HFFc6 (cell line): ENCODE measurements at regions not wholly inside any gene's neighbourhood (a gene's known extent, or its start where the extent isn't known, plus 50 kb on each side); places are given as distances from the start of the nearest gene placed in this dataset.
A peak's percentile ranks its signal among the peaks of the same experiment; 100 is the strongest.

Source experiments
- DNase-seq: peaks from one replicate; pipeline ENCODE4 v3.0.0-alpha.2; 2018
- H3K27ac Mint-ChIP-seq: 2 replicates; pipeline ENCODE4 v1.8.0; 2020; ENCODE audit warnings: mild to moderate bottlenecking, mixed read lengths
- H3K27me3 Mint-ChIP-seq: 2 replicates; pipeline ENCODE4 v1.8.0; 2021; ENCODE audit warnings: mild to moderate bottlenecking, moderate library complexity, mixed read lengths; ENCODE audit not compliant: insufficient read depth
- H3K36me3 Mint-ChIP-seq: 2 replicates; pipeline ENCODE4 v1.8.0; 2021; ENCODE audit warnings: low read depth, mixed read lengths
- H3K4me1 Mint-ChIP-seq: 2 replicates; pipeline ENCODE4 v1.8.0; 2020; ENCODE audit warnings: low read depth, mixed read lengths
- H3K4me3 Mint-ChIP-seq: 2 replicates; pipeline ENCODE4 v1.8.0; 2020; ENCODE audit warnings: mild to moderate bottlenecking, moderate library complexity, mixed read lengths
- H3K9me3 Mint-ChIP-seq: 2 replicates; pipeline ENCODE4 v1.8.0; 2020; ENCODE audit warnings: mild to moderate bottlenecking, mixed read lengths
- TF ChIP-seq, protein P1 (sequence below): fragments of 200-600 bp; sonication (generic); IDR thresholded peaks from 2 replicates; pipeline ENCODE4 v1.5.0; 2021; ENCODE audit warnings: antibody characterized with exemption, mild to moderate bottlenecking

DNA sequence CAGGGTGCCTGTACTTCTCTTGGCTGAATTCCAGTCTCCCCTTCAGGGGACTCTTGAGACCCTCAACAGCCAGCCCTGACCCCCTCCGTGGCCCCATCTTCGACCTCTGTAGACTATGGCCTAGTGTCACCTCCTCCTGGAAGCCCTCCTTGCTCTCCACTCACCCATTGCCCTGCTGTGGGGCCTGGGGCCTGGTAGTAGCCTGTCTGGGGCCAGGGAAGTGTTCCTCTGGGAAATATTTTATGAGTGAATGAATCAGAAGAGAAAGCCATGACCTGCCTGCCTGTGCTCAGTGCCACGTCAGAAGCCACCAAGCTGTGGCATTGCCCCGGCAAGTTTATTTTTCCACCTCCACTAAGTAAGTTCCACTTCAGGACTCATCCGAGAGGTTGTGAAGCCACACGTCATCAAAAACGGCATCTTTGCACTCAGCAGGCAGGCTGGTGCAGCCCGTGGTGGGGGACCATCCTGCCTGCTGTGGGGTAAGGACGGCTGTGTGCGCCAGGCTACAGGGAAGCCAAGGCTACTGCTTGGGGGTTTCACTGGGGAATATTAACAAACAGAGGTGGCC, 59.6 kb upstream of the PPARA start:
- Mint-ChIP-seq H3K27ac (peak overlapping the region; percentile 96), H3K27me3 (peaks cover 45% of the 10 kb centered on the region), H3K9me3 (no peaks in the 10 kb centered on the region), H3K4me3 (peak overlapping the region; percentile 63), H3K36me3 (peaks cover 49% of the 10 kb centered on the region), H3K4me1 (peaks cover 76% of the 10 kb centered on the region)
- DNase-seq = peak; percentile 50
- TF ChIP-seq, protein P1, sequence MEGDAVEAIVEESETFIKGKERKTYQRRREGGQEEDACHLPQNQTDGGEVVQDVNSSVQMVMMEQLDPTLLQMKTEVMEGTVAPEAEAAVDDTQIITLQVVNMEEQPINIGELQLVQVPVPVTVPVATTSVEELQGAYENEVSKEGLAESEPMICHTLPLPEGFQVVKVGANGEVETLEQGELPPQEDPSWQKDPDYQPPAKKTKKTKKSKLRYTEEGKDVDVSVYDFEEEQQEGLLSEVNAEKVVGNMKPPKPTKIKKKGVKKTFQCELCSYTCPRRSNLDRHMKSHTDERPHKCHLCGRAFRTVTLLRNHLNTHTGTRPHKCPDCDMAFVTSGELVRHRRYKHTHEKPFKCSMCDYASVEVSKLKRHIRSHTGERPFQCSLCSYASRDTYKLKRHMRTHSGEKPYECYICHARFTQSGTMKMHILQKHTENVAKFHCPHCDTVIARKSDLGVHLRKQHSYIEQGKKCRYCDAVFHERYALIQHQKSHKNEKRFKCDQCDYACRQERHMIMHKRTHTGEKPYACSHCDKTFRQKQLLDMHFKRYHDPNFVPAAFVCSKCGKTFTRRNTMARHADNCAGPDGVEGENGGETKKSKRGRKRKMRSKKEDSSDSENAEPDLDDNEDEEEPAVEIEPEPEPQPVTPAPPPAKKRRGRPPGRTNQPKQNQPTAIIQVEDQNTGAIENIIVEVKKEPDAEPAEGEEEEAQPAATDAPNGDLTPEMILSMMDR = no peak

DNA sequence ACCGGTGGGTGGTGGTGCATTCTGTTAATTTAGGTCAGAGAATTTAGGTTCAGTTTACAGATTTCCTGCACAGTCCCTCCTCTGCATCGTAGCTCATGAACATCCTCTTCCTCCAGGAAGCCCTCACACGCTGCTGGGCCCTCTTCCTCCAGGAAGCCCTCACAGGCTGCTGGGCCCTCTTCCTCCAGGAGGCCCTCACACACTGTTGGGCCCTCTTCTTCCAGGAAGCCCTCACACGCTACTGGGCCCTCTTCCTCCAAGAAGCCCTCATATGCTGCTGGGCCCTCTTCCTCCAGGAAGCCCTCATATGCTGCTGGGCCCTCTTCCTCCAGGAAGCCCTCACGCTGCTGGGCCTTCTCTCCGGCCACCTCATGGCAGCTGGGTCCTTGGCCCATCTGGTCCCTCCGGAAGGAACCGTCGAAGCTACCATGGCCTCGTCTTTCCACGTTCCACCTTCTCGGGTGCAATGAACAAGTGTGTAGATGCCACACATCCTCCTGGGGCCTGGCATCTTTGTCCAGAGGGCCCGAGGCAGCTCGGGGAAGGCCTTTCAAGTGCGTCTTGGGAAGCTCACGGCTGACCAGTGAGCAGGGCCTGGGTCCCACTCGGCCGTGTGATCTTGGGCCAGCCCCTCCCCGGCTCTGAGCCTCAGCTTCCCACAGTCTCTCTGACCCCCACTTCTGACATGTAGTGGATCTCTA, 58.9 kb upstream of the PPARA start:
- DNase-seq = no peak
- peak overlapping the region; percentile 96 for H3K27ac Mint-ChIP-seq
- peaks cover 69% of the 10 kb centered on the region for H3K4me1 Mint-ChIP-seq
- H3K36me3 Mint-ChIP-seq = peaks cover 45% of the 10 kb centered on the region
- H3K4me3 Mint-ChIP-seq = peak overlapping the region; percentile 63; the same call in 1 of the 2 replicates
- H3K9me3 Mint-ChIP-seq = no peaks in the 10 kb centered on the region
- TF ChIP-seq, protein P1 = no peak
- peaks cover 41% of the 10 kb centered on the region for H3K27me3 Mint-ChIP-seq

DNA sequence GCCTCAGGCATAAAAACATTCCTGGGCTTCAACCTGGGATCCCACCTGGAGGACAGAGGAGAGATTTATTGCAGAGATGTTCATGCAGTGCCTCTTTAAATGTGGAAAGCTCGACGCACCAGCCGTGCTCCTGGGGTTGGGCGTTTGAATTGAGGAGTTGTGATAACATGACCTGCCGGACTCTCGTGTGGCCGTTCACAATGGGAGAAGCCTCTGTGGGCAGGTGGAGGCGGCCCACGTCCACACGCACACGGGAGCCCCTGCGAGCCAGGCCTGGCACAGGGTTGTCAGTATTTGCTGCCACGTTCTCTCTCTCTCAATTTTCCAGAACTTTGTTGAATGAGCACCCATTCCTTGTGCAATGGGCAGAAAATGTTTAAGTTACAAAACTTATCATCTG, 58.3 kb upstream of the PPARA start:
- peaks cover 63% of the 10 kb centered on the region for H3K4me1 Mint-ChIP-seq
- TF ChIP-seq, protein P1 = no peak
- H3K4me3 Mint-ChIP-seq = no peak overlapping the region
- H3K36me3 Mint-ChIP-seq = peaks cover 39% of the 10 kb centered on the region
- no peaks in the 10 kb centered on the region for H3K9me3 Mint-ChIP-seq
- no peak for DNase-seq
- peak overlapping the region; percentile 96 for H3K27ac Mint-ChIP-seq
- H3K27me3 Mint-ChIP-seq = peaks cover 39% of the 10 kb centered on the region

DNA sequence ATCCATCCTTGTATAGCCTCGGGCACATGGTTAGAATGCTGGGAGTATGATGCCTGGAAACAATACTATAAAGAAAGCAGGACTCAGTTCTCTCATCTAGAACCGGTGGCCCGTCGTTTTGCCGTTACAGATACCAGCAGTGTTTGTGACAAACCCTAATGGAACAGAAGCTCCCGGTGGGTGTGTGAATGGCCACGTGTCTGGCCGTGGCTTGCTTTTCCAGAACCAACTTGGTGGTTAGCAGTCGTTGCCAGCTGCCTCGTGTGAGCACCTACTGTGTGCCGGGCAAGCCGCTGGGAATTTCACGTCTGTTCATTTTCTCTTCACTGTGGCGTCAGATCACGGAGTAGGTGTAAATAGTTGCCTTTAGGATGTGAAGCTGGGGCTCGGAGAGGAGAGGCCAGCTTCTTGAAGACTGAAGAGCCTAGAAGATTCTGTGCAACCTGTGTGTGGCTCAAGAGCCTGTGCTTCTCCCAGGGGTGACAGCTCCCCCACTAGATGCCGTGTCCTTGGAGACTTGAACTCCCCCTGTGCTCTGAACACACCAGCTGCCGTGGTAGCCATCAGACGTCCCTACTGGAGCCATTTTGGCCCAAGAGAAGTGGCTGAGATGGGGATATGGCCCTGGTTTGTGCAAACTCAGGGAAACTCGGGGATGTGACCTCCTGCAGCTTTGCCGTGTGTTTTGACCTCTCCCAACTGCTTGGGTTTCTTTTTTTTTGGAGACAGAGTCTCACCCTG, 57.5 kb upstream of the PPARA start:
- Mint-ChIP-seq H3K4me1 (peaks cover 56% of the 10 kb centered on the region), H3K27me3 (peaks cover 39% of the 10 kb centered on the region), H3K4me3 (no peak overlapping the region), H3K27ac (peak overlapping the region; percentile 96), H3K9me3 (no peaks in the 10 kb centered on the region), H3K36me3 (peaks cover 34% of the 10 kb centered on the region; the same call in 1 of the 2 replicates)
- no peak for DNase-seq
- TF ChIP-seq, protein P1 = no peak

DNA sequence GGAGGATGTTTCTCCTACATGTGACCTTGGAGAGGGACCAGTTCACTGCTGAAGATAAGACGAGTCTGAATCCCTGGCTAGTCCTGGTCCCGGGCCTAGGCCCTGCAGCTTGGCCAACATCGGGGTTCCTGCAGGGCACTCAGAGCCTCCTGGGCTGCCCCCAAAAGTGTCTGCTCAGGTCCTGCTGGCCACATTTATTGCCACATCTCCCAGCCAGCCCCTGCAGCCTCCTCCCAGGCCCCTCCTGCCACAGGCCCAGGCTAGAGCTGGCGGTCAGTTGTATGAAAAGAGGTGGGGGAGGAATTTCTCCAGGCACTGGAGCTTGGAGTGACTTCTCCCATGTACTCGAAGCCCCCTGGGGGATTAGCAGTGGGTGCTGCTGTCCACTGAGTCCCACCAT, 56.5 kb upstream of the PPARA start:
- peaks cover 34% of the 10 kb centered on the region; the same call in 1 of the 2 replicates for H3K36me3 Mint-ChIP-seq
- no peaks in the 10 kb centered on the region for H3K9me3 Mint-ChIP-seq
- TF ChIP-seq, protein P1 = no peak
- no peak for DNase-seq
- peaks cover 48% of the 10 kb centered on the region for H3K4me1 Mint-ChIP-seq
- H3K27me3 Mint-ChIP-seq = peaks cover 40% of the 10 kb centered on the region
- H3K4me3 Mint-ChIP-seq = 0 out of 2 replicates have a peak overlapping the region, but pooled peaks have one; percentile 29
- peak overlapping the region; percentile 77 for H3K27ac Mint-ChIP-seq
